PC-3 (cell line): ENCODE measurements at regions not wholly inside any gene's neighbourhood (a gene's known extent, or its start where the extent isn't known, plus 50 kb on each side); places are given as distances from the start of the nearest gene placed in this dataset.
"Not testable (repeated sequence)": the region's sequence is repeated elsewhere in the genome, so short reads cannot be mapped to it uniquely, and the experiment has no call there.

ENCODE experiments used
- ATAC-seq: fragments of 200-7000 bp; cut with Tn5 transposase; 2 replicates; pipeline ENCODE4 v1.9.1; 2020; ENCODE audit warnings: mild to moderate bottlenecking, moderate library complexity
- BruUV-seq: library from RNA; stranded (reverse); fragments of 400-500 nt; replicated peaks from 2 replicates; lab custom pipeline; 2021; lab: Mats Ljungman, UMichigan
- CTCF ChIA-PET: fragments of 300-600 bp; sonication (Branson Sonifier 250); formaldehyde crosslinking; loops from one replicate; lab custom pipeline; 2022; ENCODE audit warnings: antibody characterized with exemption; lab: Charles Lee
- POLR2A ChIA-PET: fragments of 300-600 bp; sonication (Branson Sonifier 250); formaldehyde crosslinking; loops from one replicate; lab custom pipeline; 2022; ENCODE audit warnings: antibody characterized with exemption; ENCODE audit not compliant: unreplicated experiment; lab: Charles Lee
- DNase-seq: peaks from one replicate; pipeline ENCODE4 v3.0.0-alpha.2; 2015
- H2AFZ ChIP-seq: fragments of 300-600 bp; sonication (generic); 2 replicates; pipeline ENCODE4 v1.6.0; 2016; ENCODE audit warnings: antibody characterized with exemption, low read length
- H3F3A ChIP-seq: fragments of 300-600 bp; sonication (generic); one replicate; pipeline ENCODE4 v1.6.0; 2017; ENCODE audit warnings: antibody characterized with exemption, low read length, control low read depth, mild to moderate bottlenecking; ENCODE audit not compliant: unreplicated experiment
- H3K27ac ChIP-seq: fragments of 300-600 bp; sonication (generic); 2 replicates; pipeline ENCODE4 v1.5.1; 2016; ENCODE audit warnings: mild to moderate bottlenecking, low read length
- H3K27me3 ChIP-seq: fragments of 300-600 bp; sonication (generic); 2 replicates; pipeline ENCODE4 v1.6.1; 2016; ENCODE audit warnings: low read length, mixed read lengths
- H3K36me3 ChIP-seq: fragments of 300-600 bp; sonication (generic); 2 replicates; pipeline ENCODE4 v1.6.1; 2016; ENCODE audit warnings: low read depth, mixed run types, low read length, mixed read lengths
- H3K4me1 ChIP-seq: fragments of 300-600 bp; sonication (generic); 2 replicates; pipeline ENCODE4 v1.5.1; 2016; ENCODE audit warnings: low read length; ENCODE audit not compliant: insufficient read depth
- H3K4me2 ChIP-seq: fragments of 300-600 bp; sonication (generic); 2 replicates; pipeline ENCODE4 v1.6.0; 2016; ENCODE audit warnings: low read length
- H3K4me3 ChIP-seq: fragments of 300-600 bp; sonication (generic); 2 replicates; pipeline ENCODE4 v1.5.1; 2016; ENCODE audit warnings: mild to moderate bottlenecking, low read length, mixed read lengths
- H3K79me2 ChIP-seq: fragments of 300-600 bp; sonication (generic); 2 replicates; pipeline ENCODE4 v1.6.1; 2017; ENCODE audit warnings: low read length, mixed read lengths
- H3K9ac ChIP-seq: fragments of 300-600 bp; sonication (generic); 2 replicates; pipeline ENCODE4 v1.6.0; 2016; ENCODE audit warnings: mild to moderate bottlenecking, low read length
- H3K9me2 ChIP-seq: fragments of 300-600 bp; sonication (generic); replicated peaks from 2 replicates; pipeline ENCODE4 v1.6.1; 2016; ENCODE audit warnings: mixed run types, low read length, mixed read lengths
- H3K9me3 ChIP-seq: fragments of 300-600 bp; sonication (generic); 2 replicates; pipeline ENCODE4 v1.6.1; 2016; ENCODE audit warnings: low read length, mixed read lengths
- H4K20me1 ChIP-seq: fragments of 300-600 bp; sonication (generic); 2 replicates; pipeline ENCODE4 v1.6.1; 2016; ENCODE audit warnings: low read length, mixed read lengths
- CTCF ChIP-seq: fragments of 300-600 bp; sonication (generic); conservative IDR thresholded peaks from 2 replicates; pipeline ENCODE4 v1.5.1; 2017; ENCODE audit warnings: antibody characterized with exemption, low read depth, mild to moderate bottlenecking, low read length
- EZH2 ChIP-seq: fragments of 300-600 bp; sonication (generic); IDR thresholded peaks from one replicate; pipeline ENCODE4 v1.6.1; 2017; ENCODE audit warnings: antibody characterized with exemption, mild to moderate bottlenecking, low read length; ENCODE audit not compliant: unreplicated experiment
- EZH2phosphoT487 ChIP-seq: fragments of 300-600 bp; sonication (generic); IDR thresholded peaks from 2 replicates; pipeline ENCODE4 v1.6.1; 2018; ENCODE audit warnings: mild to moderate bottlenecking, antibody characterized with exemption, low read length, borderline replicate concordance
- intact Hi-C: fragments of 100-400 bp; cut with micrococcal nuclease; formaldehyde crosslinking; loops from 2 replicates; pipeline ENCODE4 v1.9.0; 2023

DNA sequence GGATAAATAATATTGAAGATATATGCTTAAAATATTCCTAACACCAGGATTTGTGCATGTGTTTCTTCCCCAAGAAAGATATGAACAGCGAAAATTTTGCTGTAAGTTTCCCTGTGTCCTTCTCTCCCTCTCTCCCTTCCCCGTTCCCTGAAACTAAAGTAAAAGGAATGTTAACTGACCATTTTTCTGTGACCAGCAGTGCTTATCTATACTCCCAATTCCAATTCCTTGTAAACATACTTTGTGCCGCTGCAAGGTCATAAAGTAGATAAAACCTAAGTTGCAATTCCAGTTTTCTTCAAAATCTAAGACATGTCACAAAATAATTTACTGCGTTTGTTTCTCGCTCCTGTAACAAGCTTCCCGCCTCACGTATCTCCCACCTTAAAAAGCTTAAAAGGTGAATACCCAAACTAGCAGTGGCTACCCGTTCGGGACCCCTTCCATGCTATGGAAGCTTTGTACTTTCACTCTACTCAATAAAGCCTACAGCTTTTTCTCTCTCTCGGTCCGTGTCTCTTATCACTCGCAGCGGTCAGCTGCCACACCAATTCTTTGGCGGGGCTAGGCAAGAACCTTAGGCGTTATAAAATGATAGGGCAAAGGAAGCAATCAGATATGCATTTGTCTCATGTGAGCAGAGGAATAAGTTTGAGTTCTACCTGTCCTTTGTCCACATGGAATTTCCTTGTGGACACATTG, 1798.0 kb downstream of the EFNA5 start:
- H3K9me3 ChIP-seq, result no peaks in the 10 kb centered on the region
- no peaks in the 10 kb centered on the region for H3K79me2 ChIP-seq
- POLR2A ChIA-PET, result no interaction called here
- H3K4me3 ChIP-seq, result no peak overlapping the region
- H3K9ac ChIP-seq, result no peak overlapping the region
- H3K4me2 ChIP-seq, result no peak overlapping the region
- intact Hi-C loops, result no loop called here
- TF ChIP-seq EZH2phosphoT487 (no peak), CTCF (no peak), EZH2 (no peak)
- no peaks in the 10 kb centered on the region for H3K36me3 ChIP-seq
- no TSS peak for BruUV-seq
- H3K27ac ChIP-seq, result no peak overlapping the region
- no peaks in the 10 kb centered on the region for H4K20me1 ChIP-seq
- no peaks in the 10 kb centered on the region for H3K4me1 ChIP-seq
- H3K9me2 ChIP-seq, result no peaks in the 10 kb centered on the region
- ATAC-seq (no peak), DNase-seq (no peak)
- no peaks in the 10 kb centered on the region for H3K27me3 ChIP-seq
- CTCF ChIA-PET, result no interaction called here
- H2AFZ ChIP-seq, result no peak overlapping the region
- H3F3A ChIP-seq, result no peaks in the 10 kb centered on the region

GRCh38 chr5:105868038-105868780, 1802.5 kb downstream of the EFNA5 start:
- Histone ChIP-seq H3K4me2 (no peak overlapping the region), H3K27me3 (no peaks in the 10 kb centered on the region), H3K79me2 (no peaks in the 10 kb centered on the region), H3K27ac (no peak overlapping the region), H2AFZ (no peak overlapping the region), H3K36me3 (no peaks in the 10 kb centered on the region), H3K4me1 (no peaks in the 10 kb centered on the region), H4K20me1 (no peaks in the 10 kb centered on the region), H3K9me3 (no peaks in the 10 kb centered on the region), H3F3A (no peaks in the 10 kb centered on the region), H3K9ac (no peak overlapping the region), H3K4me3 (no peak overlapping the region), H3K9me2 (no peaks in the 10 kb centered on the region)
- ATAC-seq, result no peak
- BruUV-seq, result no TSS peak
- CTCF ChIA-PET, result no interaction called here
- intact Hi-C loops, result no loop called here
- DNase-seq, result no peak
- POLR2A ChIA-PET, result no interaction called here
- TF ChIP-seq EZH2phosphoT487 (no peak), EZH2 (no peak), CTCF (no peak)

DNA sequence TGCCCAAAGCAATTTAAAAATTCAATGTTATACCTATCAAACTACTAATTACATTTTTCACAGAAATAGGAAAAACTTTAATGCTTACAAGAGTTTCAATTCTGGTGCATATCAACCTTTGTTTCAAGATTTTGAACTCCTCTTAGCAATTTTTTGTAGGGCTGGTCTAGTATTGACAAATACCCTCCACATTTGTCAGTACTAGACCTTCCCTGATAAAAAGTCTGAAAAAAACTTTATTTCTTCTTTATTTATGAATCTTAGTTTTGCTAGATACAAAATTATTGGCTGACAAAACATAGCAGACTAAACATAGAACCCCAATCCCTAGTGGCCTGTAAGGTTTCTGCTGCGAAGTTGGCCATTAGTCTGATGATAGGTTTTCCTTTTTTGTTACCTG, 1804.9 kb downstream of the EFNA5 start:
- ATAC-seq, result no peak
- H3F3A ChIP-seq, result no peaks in the 10 kb centered on the region
- H3K36me3 ChIP-seq, result no peaks in the 10 kb centered on the region
- POLR2A ChIA-PET, result no interaction called here
- H3K9me3 ChIP-seq, result no peaks in the 10 kb centered on the region
- H3K9me2 ChIP-seq, result no peaks in the 10 kb centered on the region
- H3K9ac ChIP-seq, result no peak overlapping the region
- no peaks in the 10 kb centered on the region for H3K4me1 ChIP-seq
- H3K27ac ChIP-seq, result no peak overlapping the region
- no peak for DNase-seq
- no peaks in the 10 kb centered on the region for H4K20me1 ChIP-seq
- no peak overlapping the region for H3K4me3 ChIP-seq
- no peak overlapping the region for H2AFZ ChIP-seq
- H3K4me2 ChIP-seq, result no peak overlapping the region
- CTCF ChIA-PET, result no interaction called here
- intact Hi-C loops, result no loop called here
- H3K27me3 ChIP-seq, result no peaks in the 10 kb centered on the region
- TF ChIP-seq EZH2 (no peak), EZH2phosphoT487 (no peak), CTCF (no peak)
- H3K79me2 ChIP-seq, result no peaks in the 10 kb centered on the region
- no TSS peak for BruUV-seq

DNA sequence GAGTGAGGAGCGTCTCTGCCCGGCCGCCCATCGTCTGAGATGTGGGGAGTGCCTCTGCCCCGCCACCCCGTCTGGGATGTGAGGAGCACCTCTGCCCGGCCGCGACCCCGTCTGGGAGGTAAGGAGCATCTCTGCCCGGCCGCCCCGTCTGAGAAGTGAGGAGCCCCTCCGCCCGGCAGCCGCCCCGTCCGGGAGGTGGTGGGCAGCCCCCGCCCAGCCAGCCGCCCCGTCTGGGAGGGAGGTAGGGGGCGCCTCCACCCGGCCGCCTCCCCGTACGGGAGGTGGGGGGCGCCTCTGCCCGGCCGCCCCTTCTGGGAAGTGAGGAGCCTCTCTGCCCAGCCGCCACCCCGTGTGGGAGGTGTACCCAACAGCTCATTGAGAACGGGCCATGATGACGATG, 1811.4 kb downstream of the EFNA5 start:
- H3K36me3 ChIP-seq, DNase-seq, H3K79me2 ChIP-seq, BruUV-seq, H3K9ac ChIP-seq, H3K9me3 ChIP-seq, POLR2A ChIA-PET, H3K4me1 ChIP-seq, ATAC-seq, CTCF ChIA-PET, H3K27me3 ChIP-seq, H4K20me1 ChIP-seq, intact Hi-C loops, H3K9me2 ChIP-seq, H3K4me3 ChIP-seq, H3K27ac ChIP-seq, H3K4me2 ChIP-seq, H3F3A ChIP-seq, H2AFZ ChIP-seq: not testable (repeated sequence)
